HEK293 (cell line): ENCODE measurements at regions not wholly inside any gene's neighbourhood (a gene's known extent, or its start where the extent isn't known, plus 50 kb on each side); places are given as distances from the start of the nearest gene placed in this dataset.

Source experiments
- MEIS1 ChIP-seq: sonication (generic); formaldehyde crosslinking; IDR thresholded peaks from 2 replicates; pipeline ENCODE4 v1.8.1; 2022; ENCODE audit warnings: missing genetic modification reagents, mild to moderate bottlenecking, borderline replicate concordance
- ZNF132 ChIP-seq: fragments of 450-650 bp; formaldehyde crosslinking; IDR thresholded peaks from 2 replicates; pipeline ENCODE4 v1.5.1; 2017; ENCODE audit warnings: missing biosample characterization, missing genetic modification characterization, borderline replicate concordance
- ZNF707 ChIP-seq: fragments of 450-650 bp; formaldehyde crosslinking; IDR thresholded peaks from 2 replicates; pipeline ENCODE4 v1.5.1; 2016; ENCODE audit warnings: missing biosample characterization, missing genetic modification characterization

GRCh38 chr3:167120828-167121227 is 259.3 kb downstream of the ZBBX start:
- TF ChIP-seq ZNF132 (tag by site-specific recombination) (no peak), MEIS1 (CRISPR knock-in tag) (no peak), ZNF707 (tag by site-specific recombination) (no peak)
